AG04449 (cell line): ENCODE measurements at regions not wholly inside any gene's neighbourhood (a gene's known extent, or its start where the extent isn't known, plus 50 kb on each side); places are given as distances from the start of the nearest gene placed in this dataset.
"Not testable (repeated sequence)": the region's sequence is repeated elsewhere in the genome, so short reads cannot be mapped to it uniquely, and the experiment has no call there.

Experiments
- CTCF ChIA-PET: fragments of 350-600 bp; formaldehyde crosslinking; extraction: SDS; loops from one replicate; lab custom pipeline; 2021; ENCODE audit warnings: antibody characterized with exemption; lab: Yijun Ruan, JAX
- POLR2A ChIA-PET: fragments of 400-600, 350-600 bp; formaldehyde crosslinking; extraction: SDS; loops from one replicate; lab custom pipeline; 2020; ENCODE audit warnings: antibody characterized with exemption, inconsistent platforms; lab: Yijun Ruan, JAX
- DNase-seq: peaks from one replicate; pipeline ENCODE4 v3.0.0-alpha.2; 2010; ENCODE audit warnings: low read depth, low spot score
- H3K4me3 ChIP-seq: 2 replicates; pipeline ENCODE4 v1.5.1; 2011; ENCODE audit warnings: low read depth, mild to moderate bottlenecking, control low read depth, low read length
- TF ChIP-seq, protein P1 (sequence below): IDR thresholded peaks from one replicate; pipeline ENCODE4 v1.5.1; 2011; ENCODE audit warnings: mild to moderate bottlenecking, moderate library complexity, low read length, control low read depth, inconsistent platforms; ENCODE audit not compliant: insufficient read depth; ENCODE audit errors: missing control alignments

DNA sequence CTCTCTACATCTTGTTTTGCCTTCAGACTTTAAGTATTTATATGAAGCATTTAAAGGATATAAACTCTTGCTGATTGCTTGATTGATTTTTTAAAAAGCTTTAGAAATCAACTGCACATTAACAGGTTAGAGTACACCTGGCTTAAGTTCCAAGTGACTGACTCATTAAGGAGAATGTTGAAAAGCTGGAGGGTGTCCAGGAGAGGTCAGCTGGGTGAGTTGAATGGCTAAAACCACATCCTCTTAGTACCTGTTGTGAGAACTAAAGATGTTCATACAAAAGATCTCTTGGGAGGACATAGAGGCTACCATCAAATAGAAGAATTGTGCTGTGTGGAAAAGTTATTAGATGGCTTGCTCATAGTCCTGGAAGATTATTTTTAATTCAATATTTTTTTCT, 206.8 kb downstream of the TXNL1 start:
- no peak for DNase-seq
- no peak overlapping the region for H3K4me3 ChIP-seq
- ChIA-PET POLR2A (no interaction called here), CTCF (no interaction called here)
- TF ChIP-seq, protein P1, sequence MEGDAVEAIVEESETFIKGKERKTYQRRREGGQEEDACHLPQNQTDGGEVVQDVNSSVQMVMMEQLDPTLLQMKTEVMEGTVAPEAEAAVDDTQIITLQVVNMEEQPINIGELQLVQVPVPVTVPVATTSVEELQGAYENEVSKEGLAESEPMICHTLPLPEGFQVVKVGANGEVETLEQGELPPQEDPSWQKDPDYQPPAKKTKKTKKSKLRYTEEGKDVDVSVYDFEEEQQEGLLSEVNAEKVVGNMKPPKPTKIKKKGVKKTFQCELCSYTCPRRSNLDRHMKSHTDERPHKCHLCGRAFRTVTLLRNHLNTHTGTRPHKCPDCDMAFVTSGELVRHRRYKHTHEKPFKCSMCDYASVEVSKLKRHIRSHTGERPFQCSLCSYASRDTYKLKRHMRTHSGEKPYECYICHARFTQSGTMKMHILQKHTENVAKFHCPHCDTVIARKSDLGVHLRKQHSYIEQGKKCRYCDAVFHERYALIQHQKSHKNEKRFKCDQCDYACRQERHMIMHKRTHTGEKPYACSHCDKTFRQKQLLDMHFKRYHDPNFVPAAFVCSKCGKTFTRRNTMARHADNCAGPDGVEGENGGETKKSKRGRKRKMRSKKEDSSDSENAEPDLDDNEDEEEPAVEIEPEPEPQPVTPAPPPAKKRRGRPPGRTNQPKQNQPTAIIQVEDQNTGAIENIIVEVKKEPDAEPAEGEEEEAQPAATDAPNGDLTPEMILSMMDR, result no peak

DNA sequence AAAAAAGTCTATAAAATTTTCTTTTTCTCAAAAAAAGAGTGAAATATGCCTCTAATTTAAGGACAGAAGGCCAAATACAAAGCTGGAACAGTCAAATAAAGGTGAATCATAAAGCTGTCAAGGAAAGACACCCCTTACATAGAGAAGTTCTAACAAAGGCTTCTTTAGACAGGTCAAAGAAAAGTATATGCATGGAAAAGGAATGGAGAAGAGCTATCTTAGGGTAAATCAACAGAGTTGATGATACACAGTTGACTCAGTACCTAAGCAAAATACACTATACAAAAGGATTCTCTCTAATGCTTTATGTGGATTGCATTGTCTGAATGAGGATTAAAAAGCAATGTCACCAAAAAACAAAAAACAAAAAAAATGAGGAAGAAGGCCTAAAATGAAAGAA, 214.8 kb downstream of the TXNL1 start:
- no peak overlapping the region for H3K4me3 ChIP-seq
- ChIA-PET POLR2A (no interaction called here), CTCF (interaction anchor here (0.7 kb wide), 1 partner anchor 14 kb away, joined by 3 read pairs; no protein-coding TSS in a partner anchor)
- TF ChIP-seq, protein P1, result no peak
- DNase-seq, result no peak

DNA sequence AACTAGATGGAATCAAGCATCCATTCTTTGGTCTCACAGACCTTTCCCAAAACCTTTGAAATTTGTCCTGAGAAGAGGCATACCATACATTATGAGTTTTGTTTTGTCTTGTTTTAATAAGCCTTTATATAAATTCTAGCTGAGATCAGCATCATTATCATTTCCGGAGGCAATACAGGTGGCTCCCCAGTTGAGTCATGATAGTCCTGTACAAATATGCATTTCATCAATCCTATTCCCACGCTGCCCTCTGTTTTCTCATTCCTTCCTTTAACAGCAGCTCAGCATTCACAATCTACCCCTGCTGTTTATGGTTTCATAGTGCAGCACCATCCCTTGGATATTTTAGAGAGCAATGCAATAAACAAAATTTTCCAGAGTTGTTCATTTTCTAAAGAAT, 216.7 kb downstream of the TXNL1 start:
- no peak for DNase-seq
- ChIA-PET POLR2A (no interaction called here), CTCF (no interaction called here)
- no peak overlapping the region for H3K4me3 ChIP-seq
- TF ChIP-seq, protein P1, result no peak

DNA sequence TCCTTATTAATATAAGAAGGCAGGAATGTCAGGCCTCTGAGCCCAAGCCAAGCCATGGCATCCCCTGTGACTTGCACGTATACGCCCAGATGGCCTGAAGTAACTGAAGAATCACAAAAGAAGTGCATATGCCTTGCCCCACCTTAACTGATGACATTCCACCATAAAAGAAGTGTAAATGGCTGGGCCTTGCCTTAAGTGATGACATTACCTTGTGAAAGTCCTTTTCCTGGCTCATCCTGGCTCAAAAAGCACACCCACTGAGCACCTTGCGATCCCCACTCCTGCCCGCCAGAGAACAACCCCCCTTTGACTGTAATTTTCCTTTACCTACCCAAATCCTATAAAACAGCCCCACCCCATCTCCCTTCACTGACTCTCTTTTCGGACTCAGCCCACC, 217.5 kb downstream of the TXNL1 start:
- DNase-seq, CTCF ChIA-PET, POLR2A ChIA-PET, H3K4me3 ChIP-seq: not testable (repeated sequence)

DNA sequence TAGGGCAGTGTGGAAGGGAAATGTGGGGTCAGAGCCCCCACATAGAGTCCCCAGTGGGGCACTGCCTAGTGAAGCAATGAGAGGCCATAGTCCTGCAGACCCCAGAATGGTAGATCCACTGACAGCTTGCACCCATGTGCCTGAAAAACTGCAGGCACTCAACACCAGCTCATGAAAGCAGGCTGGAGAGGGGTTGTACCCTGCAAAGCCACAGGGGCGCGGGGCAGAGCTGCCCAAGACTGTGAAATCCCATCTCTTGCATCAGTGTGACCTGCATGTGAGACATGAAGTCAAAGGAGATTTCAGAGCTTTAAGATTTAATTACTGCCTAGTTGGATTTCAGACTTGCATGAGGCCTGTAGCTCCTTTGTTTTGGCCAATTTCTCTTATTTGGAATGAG, 224.0 kb downstream of the TXNL1 start:
- no peak overlapping the region for H3K4me3 ChIP-seq
- ChIA-PET CTCF (no interaction called here), POLR2A (no interaction called here)
- TF ChIP-seq, protein P1, result no peak
- no peak for DNase-seq

DNA sequence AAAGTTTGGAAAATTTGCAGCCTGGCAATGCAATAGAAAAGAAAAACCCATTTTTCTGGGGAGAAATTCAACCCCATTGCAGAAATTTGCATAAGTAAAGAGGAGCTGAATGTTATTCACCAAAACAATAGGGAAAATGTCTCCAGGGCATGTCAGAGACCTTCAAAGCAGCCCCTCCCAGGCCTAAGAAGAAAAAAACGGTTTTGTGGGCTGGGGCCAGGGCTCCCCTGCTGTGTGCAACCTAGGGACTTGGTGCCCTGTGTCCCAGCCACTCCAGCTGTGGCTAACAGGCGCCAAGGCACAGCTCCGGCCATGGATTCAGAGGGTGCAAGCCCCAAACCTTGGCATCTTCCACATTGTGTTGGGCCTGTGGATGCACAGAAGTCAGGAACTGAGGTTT, 224.5 kb downstream of the TXNL1 start:
- CTCF ChIA-PET, result no interaction called here
- H3K4me3 ChIP-seq, result no peak overlapping the region
- POLR2A ChIA-PET, result no interaction called here
- DNase-seq, result no peak
- TF ChIP-seq, protein P1, result no peak

DNA sequence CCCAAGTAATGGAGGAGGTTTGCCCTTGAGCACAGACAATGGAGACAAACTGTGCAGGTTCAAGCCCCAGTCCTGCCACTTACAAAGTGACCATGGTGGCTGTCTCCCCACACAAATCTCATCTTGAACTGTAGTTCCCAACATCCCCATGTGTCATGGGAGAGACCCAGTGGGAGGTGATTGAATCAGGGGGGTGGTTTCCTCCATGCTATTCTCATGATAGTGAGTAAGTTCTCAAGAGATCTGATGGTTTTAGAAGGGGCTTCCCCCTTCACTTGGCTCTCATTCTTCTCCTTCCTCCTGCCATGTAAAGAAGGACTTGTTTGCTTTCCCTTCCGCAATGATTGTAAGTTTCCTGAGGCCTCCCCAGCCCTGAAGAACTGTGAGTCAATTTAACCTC, 225.4 kb downstream of the TXNL1 start:
- ChIA-PET POLR2A (no interaction called here), CTCF (no interaction called here)
- TF ChIP-seq, protein P1, result no peak
- H3K4me3 ChIP-seq, result no peak overlapping the region
- DNase-seq, result no peak
